RWPE1 (cell line): ENCODE measurements at regions not wholly inside any gene's neighbourhood (a gene's known extent, or its start where the extent isn't known, plus 50 kb on each side); places are given as distances from the start of the nearest gene placed in this dataset.
A peak's percentile ranks its signal among the peaks of the same experiment; 100 is the strongest.

Experiments
- CTCF ChIA-PET: fragments of 350-600 bp; sonication (Branson Sonifier 250); formaldehyde crosslinking; extraction: SDS; loops from one replicate; lab custom pipeline; 2021; lab: Yijun Ruan, JAX
- POLR2A ChIA-PET: fragments of 400-600 bp; formaldehyde crosslinking; extraction: SDS; loops from one replicate; lab custom pipeline; 2020; ENCODE audit warnings: antibody characterized with exemption; ENCODE audit not compliant: low non-redundant PET; lab: Yijun Ruan, JAX
- DNase-seq: peaks from one replicate; pipeline ENCODE4 v3.0.0; 2012; ENCODE audit warnings: low spot score
- H3K27ac ChIP-seq: fragments of 450-650 bp; 2 replicates; pipeline ENCODE4 v1.5.1; 2017
- CTCF ChIP-seq: fragments of 450-650 bp; conservative IDR thresholded peaks from 2 replicates; pipeline ENCODE4 v1.5.1; 2017; ENCODE audit warnings: low read depth, mild to moderate bottlenecking

- no peak for TF ChIP-seq CTCF
- POLR2A ChIA-PET = no interaction called here
- CTCF ChIA-PET = no interaction called here
- DNase-seq = no peak
- no peak overlapping the region for H3K27ac ChIP-seq
These were observed 202.9 kb downstream of the SLC4A3 start for GRCh38 chr2:219830353-219830738.

GRCh38 chr2:219831957-219832356 is 204.5 kb downstream of the SLC4A3 start:
- CTCF ChIA-PET = no interaction called here
- POLR2A ChIA-PET = no interaction called here
- TF ChIP-seq CTCF = no peak
- no peak overlapping the region for H3K27ac ChIP-seq
- no peak for DNase-seq

GRCh38 chr2:219832904-219833303 is 205.5 kb downstream of the SLC4A3 start:
- ChIA-PET CTCF (no interaction called here), POLR2A (no interaction called here)
- DNase-seq = no peak
- no peak for TF ChIP-seq CTCF
- H3K27ac ChIP-seq = no peak overlapping the region

- DNase-seq = no peak
- CTCF ChIA-PET = interaction anchor here (0.6 to 0.7 kb wide), 2 partner anchors 100 to 1440 kb away, joined by 3 read pairs; no protein-coding TSS in a partner anchor
- TF ChIP-seq CTCF = no peak
- no peak overlapping the region for H3K27ac ChIP-seq
- POLR2A ChIA-PET = no interaction called here
These were observed 208.1 kb downstream of the SLC4A3 start for GRCh38 chr2:219835493-219835892.

- ChIA-PET CTCF (interaction anchor here (0.5 to 1.3 kb wide), 10 partner anchors 9 to 407 kb away, joined by 3 to 9 read pairs (median 4); no protein-coding TSS in a partner anchor), POLR2A (no interaction called here)
- peak; percentile 11 for DNase-seq
- TF ChIP-seq CTCF = peak; percentile 51
- no peak overlapping the region for H3K27ac ChIP-seq
These were observed 209.3 kb downstream of the SLC4A3 start for GRCh38 chr2:219836647-219837177.

- TF ChIP-seq CTCF = no peak
- H3K27ac ChIP-seq = no peak overlapping the region
- POLR2A ChIA-PET = no interaction called here
- CTCF ChIA-PET = no interaction called here
- DNase-seq = no peak
These were observed 217.1 kb downstream of the SLC4A3 start for GRCh38 chr2:219844401-219845091.
